ENCODE measurements at regions not wholly inside any gene's neighbourhood (a gene's known extent, or its start where the extent isn't known, plus 50 kb on each side); places are given as distances from the start of the nearest gene placed in this dataset.
"Not testable (repeated sequence)": the region's sequence is repeated elsewhere in the genome, so short reads cannot be mapped to it uniquely, and the experiment has no call there.

GRCh38 chr3:20669675-20670074, 483.7 kb upstream of the SGO1 start:
- DNase-seq (ENCODE audit: insufficient read length, low spot score): no peak
- FAIRE-seq: no peak

DNA sequence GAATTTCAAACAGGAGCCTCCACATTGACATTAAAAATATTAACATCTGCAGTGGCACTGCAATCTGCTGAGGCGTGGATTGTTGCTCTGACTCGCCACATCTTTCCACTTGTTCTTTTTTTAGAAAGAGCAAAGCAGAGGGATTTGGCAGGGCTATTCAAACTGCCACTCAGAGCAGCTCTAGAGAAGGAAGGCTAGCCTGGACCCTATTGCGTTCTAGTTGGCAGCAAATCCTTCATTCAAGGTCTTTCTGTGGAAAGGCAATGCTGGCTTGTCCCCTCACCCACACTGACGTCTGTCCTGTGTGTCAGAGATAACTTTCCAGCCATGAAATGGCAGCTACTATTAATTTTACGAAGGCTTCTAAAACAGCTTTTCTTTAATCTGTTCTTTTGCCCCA, 483.2 kb upstream of the SGO1 start:
- FAIRE-seq (no peak), DNase-seq (ENCODE audit: insufficient read length, low spot score) (no peak)

GRCh38 chr3:20668411-20668810, 482.4 kb upstream of the SGO1 start:
- FAIRE-seq (no peak), DNase-seq (ENCODE audit: insufficient read length, low spot score) (no peak)

DNA sequence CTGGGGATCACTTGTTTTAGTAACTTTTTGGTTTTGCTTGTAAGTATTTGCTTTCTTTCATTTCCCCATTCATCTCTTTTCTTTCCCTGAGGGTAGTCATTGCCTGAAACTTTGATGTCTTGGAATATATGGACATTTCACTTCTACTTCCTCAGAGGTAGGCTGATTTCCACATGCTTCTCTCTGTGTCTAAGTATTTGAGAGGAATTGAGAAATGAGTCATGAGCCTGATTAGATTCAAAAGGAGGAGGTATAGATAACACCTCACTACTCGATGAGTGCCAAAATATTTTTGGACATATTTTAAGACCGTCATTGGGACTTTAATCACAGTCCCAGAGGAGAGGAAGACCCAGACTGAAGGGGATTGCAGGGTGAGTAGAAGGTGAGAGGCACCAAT, 480.1 kb upstream of the SGO1 start:
- DNase-seq (ENCODE audit: insufficient read length, low spot score): no peak
- FAIRE-seq: no peak

DNA sequence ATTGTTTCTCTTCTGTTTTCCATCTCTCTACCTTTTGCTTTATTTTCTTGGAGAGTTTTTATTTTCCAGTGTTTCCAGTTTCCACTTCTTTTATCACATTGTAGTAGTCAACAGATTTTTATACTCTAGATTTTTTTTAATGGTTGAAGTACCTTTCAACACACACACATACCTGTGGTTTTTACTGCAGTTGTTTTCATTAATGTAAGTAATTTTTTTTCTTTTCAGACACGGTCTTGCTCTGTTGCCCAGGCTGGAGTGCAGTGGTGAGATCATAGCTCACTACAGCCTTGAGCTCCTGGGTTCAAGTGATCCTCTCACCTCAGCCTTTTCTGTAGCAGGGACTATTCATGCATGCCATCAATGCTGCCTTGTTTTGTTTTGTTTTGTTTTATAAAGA, 472.5 kb upstream of the SGO1 start:
- FAIRE-seq: no peak
- DNase-seq (ENCODE audit: insufficient read length, low spot score): no peak

DNA sequence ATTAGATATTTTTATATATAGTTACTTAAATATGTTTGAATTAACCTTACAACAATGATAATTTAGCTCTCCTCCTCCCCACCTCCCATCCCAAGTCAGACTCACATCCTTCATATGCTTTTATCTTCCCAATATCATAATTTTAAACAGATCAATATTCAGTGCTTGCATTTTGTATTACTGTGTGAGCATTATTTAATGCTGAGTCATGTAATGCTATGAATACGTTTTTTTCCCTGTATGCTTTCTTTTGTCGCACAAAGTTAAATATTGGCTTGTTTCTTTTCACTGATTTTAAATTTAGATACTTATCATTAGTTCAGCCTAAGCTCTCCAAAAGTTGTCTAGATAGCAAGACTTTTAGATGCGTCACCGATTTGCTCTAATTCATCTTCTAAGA, 471.6 kb upstream of the SGO1 start:
- no peak for DNase-seq (ENCODE audit: insufficient read length, low spot score)
- FAIRE-seq: no peak

DNA sequence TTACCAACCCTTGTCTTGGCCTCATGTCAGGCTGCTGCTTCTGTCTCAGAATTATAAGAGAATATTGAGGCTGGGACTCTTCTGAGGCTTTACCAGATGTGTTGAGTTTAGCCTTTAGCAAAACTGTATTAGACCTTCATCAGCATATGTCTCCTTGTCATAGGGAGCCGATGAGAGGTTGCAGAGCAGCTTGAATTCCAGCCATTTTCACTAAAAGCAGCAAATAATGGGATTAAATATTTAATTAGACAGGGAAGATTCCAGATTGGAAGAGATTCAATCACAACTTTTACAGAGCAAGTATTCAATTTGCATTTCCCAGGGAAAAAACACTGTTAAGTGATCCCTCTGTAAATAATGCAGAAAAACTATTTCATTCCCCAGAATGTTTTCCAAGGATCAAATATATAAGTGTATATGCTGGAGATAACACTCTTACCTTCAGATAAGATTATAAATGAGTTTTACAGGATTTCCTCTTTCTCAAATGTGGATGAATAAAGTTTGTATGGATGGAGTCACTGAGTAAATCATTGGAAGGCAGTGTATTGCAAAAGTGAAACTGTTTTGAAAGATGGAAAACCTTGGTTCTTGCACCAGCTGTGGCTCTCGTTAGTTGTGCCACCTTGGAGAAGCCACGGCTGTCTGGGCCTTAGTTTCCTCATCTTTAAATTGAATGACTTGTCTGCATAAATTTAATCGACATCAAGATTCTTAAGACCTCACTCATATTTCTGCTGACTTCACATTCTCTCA, 466.4 kb upstream of the SGO1 start:
- DNase-seq (ENCODE audit: insufficient read length, low spot score) (no peak), FAIRE-seq (no peak)

DNA sequence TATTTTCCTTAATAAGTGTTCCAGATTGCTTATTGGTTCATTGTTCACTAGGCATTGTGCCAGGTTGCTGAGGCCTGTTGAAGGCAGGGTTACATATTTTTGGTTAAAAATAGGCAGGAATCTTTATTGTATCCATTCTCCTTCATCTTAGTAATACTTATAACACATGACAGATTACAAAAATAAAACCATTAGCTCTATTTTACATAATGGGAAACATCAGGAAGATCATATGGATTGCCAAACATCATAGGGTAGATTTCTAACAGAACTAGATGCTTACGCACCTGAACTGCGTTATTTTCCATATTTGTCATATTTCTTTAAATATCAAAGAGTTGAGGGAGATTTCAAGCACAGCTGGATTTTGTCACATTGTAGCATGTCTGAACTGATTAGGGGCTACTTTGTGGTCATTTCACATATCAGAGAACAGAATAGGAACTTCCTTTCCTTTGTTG, 462.9 kb upstream of the SGO1 start:
- DNase-seq (ENCODE audit: insufficient read length, low spot score): no peak
- FAIRE-seq: no peak

DNA sequence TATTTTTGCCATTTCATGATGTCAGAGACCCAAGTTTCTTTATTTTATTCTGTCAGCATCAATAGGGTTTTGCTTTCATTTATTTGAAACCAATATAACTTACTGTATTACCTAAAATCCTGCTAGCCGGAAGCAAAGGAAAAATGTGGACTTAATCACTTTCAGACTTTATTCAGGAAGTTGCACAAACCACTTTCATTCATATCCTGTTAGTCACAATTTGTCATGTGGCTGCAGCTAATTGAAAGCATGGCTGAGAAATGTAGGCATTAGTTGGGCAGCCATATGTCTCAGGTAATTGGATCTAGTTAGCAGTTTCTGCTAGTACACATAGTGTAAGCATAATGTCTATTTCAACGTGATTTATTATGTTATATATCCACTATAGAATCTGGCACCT, 462.3 kb upstream of the SGO1 start:
- DNase-seq (ENCODE audit: insufficient read length, low spot score): no peak
- no peak for FAIRE-seq

GRCh38 chr3:20646425-20646824, 460.4 kb upstream of the SGO1 start:
- DNase-seq (ENCODE audit: insufficient read length, low spot score) (no peak), FAIRE-seq (no peak)

DNA sequence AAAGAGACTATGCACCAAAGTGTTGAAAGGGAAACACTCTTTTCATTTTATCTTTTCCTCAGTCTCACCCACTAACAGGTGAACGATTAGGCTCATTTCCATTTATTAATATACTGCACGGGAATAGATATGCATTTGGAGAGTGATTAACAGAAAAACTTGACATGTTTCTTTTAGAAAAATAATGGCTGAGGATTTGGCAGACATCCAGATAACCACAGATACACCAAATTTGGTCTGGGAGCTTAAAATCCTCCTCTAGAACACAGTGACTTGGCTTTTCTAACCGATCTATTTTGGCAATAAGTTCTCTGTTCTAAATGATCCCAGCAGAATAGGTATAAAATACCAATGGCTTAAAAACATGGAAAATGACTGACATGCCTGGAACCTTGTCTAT, 459.3 kb upstream of the SGO1 start:
- DNase-seq (ENCODE audit: insufficient read length, low spot score) (no peak), FAIRE-seq (no peak)

DNA sequence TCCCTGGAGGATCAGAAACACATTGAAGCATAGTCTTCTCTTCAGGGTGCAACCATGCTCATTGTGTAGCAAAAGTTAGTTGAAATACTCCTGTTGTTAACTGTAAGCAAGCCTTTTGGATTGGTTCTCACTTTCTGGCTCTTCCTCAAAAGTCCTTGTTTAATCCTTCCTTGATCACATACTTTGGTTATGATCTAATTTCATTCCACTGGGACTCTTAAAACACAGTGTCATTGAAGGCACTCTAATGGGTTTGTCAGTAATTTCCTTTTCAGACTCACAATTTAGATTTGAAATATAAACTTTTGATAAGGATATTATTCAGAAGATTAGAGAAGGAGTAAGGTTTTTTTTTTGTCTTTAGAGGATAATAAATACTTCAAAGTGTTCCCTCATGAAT, 451.7 kb upstream of the SGO1 start:
- no peak for DNase-seq (ENCODE audit: insufficient read length, low spot score)
- no peak for FAIRE-seq

GRCh38 chr3:20622304-20622703, 436.3 kb upstream of the SGO1 start:
- FAIRE-seq (no peak), DNase-seq (ENCODE audit: insufficient read length, low spot score) (no peak)

GRCh38 chr3:20618621-20619020, 432.6 kb upstream of the SGO1 start:
- not testable (repeated sequence) for DNase-seq (ENCODE audit: insufficient read length, low spot score); FAIRE-seq

GRCh38 chr3:20618181-20618580, 432.2 kb upstream of the SGO1 start:
- DNase-seq (ENCODE audit: insufficient read length, low spot score); FAIRE-seq: not testable (repeated sequence)

- DNase-seq (ENCODE audit: insufficient read length, low spot score); FAIRE-seq: not testable (repeated sequence)
Observed at GRCh38 chr3:20615982-20616381, 430.0 kb upstream of the SGO1 start.

GRCh38 chr3:20608054-20608738, 422.2 kb upstream of the SGO1 start:
- DNase-seq (ENCODE audit: insufficient read length, low spot score) (no peak), FAIRE-seq (no peak)

DNA sequence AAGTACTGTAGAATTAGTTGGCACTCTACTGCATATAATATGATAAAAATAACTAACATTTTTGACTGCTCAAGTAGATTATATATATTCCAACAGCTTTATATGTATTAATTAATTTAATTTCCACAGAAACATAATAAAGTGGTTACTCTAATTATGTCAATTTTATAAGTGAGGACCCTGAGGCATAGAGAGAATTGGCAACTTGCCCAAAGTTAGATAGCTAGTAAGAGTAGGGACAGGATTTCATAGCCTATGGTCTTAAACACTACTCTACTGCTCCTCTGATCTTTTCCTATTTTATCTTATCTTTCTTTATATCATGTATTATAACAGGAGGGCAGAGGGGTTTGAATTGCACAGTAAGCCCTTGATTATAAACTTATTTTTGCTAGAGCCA, 418.7 kb upstream of the SGO1 start:
- FAIRE-seq (no peak), DNase-seq (ENCODE audit: insufficient read length, low spot score) (no peak)

GRCh38 chr3:20589275-20589674, 403.3 kb upstream of the SGO1 start:
- FAIRE-seq (no peak), DNase-seq (ENCODE audit: insufficient read length, low spot score) (no peak)

DNA sequence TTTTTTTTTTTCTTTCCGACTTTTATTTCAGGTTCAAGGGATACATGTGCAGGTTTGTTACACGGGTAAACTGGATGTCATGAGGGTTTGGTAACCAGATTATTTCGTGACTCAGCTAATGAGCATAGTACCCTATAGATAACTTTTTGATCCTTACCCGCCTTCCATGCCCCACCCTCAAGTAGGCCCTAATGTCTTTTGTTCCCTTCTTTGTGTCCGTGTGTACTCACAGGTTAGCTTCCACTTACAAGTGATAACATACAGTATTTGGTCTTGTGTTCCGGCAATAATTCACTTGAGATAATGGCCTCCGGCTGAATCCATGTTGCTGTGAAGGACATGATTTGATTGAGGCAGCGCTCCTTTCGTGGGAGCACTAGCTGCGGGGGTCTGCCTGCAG, 402.8 kb upstream of the SGO1 start:
- DNase-seq (ENCODE audit: insufficient read length, low spot score): no peak
- FAIRE-seq: no peak

DNA sequence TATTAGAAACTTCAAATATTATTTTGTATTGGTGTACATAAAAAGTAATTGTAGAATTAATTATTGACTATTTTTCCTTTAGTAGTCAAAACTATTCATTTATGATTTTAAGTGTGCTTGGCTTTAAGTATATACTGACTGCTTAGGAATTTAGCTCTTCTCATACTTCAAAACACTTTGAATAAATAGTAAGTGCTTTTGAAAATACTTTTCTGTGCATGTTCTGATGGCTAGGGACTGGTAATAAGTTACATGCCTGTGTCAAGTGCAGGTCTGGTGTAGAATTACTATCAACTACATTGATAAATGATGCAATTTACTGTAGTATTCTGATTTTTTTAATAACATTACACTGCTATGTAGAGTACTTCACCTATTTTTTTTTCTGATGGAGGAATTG, 397.6 kb upstream of the SGO1 start:
- no peak for DNase-seq (ENCODE audit: insufficient read length, low spot score)
- FAIRE-seq: no peak

DNA sequence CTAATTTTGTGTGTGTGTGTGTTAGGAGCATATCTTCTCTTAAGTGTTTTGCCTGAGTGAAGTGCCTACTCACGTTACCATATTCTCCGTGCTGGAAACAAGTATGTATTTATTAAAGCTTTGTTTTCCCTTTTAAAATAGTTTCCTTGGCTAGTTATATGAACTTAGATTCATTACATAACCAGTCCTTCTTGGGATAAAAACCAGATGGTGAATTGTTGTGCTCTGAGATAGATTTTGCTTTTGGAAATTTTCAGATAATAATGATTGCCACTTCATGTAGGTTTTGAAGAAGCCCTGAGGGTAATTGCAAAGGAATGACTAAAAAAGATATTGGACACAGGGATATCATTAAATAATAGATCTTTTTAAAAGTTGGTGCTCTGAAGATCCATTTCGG, 390.2 kb upstream of the SGO1 start:
- DNase-seq (ENCODE audit: insufficient read length, low spot score): no peak
- FAIRE-seq: no peak
